ENCODE measurements at regions not wholly inside any gene's neighbourhood (a gene's known extent, or its start where the extent isn't known, plus 50 kb on each side); places are given as distances from the start of the nearest gene placed in this dataset.

GRCh38 chr14:101049511-101049910 lies 146.0 kb upstream of the RTL1 start:
- TF ChIP-seq CTCF (conservative IDR thresholded peaks at IDR 0.05; ENCODE audit: low read length) (no peak), EZH2phosphoT487 (IDR thresholded peaks at IDR 0.05; ENCODE audit: borderline replicate concordance, low read depth, low read length) (no peak)

Measured in OCI-LY7 (cell line).